SKM-1 treated with dmso at 0.1 percent for 144 hours (cell line): ENCODE measurements at regions not wholly inside any gene's neighbourhood (a gene's known extent, or its start where the extent isn't known, plus 50 kb on each side); places are given as distances from the start of the nearest gene placed in this dataset.

Experiments
- DNase-seq: peaks from one replicate; lab custom pipeline; 2025; ENCODE audit not compliant: unreplicated experiment; lab: John Stamatoyannopoulos, UW

- DNase-seq, result no peak
These were observed 463.5 kb downstream of the TAFA4 start for GRCh38 chr3:68468695-68469375.

GRCh38 chr3:68467465-68467864, 464.9 kb downstream of the TAFA4 start:
- DNase-seq, result no peak

GRCh38 chr3:68458581-68458980, 473.8 kb downstream of the TAFA4 start:
- DNase-seq, result no peak

- no peak for DNase-seq
These were observed 483.6 kb downstream of the TAFA4 start for GRCh38 chr3:68448510-68449383.

- no peak for DNase-seq
These were observed 484.5 kb downstream of the TAFA4 start for GRCh38 chr3:68447885-68448284.

DNA sequence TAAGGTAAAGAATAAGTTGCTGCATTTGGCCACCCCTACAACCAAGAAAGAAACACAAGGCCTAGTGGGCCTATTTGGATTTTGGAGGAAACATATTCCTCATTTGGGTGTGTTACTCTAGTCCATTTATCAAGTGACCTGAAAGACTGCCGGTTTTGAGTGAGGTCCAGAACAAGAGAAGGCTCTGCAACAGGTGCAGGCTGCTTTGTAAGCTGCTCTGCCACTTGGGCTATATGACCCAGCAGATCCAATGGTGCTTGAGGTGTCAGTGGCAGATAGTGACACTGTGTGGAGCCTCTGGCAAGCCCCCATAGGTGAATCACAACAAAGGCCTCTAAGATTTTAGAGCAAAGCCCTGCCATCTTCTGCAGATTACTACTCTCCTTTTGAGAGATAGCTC, 491.3 kb downstream of the TAFA4 start:
- DNase-seq, result no peak

DNA sequence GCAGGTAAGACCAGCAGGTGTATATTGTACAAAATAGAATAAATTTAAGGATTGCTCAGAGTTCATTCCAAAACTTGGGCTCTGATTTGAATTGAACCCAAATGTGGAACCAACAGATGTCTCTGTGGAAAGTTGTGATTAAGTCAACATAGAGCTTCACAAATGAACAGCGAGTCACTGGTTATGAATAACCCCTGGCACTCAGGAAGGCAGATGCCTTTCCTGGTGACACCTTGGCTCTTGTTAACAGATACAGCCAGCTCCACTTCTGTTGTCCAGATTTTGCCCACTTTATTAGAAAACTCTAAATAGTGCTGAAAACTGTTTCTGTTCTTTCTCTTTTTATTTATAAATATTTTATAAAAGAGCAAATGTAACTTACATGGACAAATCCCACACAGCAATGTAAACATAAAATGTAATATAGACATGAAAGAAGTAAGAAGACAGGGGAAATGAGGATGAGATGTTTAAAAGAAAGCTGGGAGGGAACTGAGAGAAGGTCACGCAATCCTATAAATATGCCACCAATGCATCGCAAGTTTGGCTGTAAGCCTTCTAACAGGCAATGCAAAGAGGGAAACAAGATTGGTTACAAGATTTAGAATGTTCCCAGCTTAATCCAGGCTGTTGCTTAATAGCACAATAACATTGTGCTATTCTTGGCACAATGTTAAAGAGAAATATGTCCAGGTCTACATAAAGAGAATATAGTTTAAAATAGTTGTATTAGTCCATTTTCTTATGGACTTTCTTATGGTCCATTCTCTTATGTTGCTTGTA, 495.5 kb downstream of the TAFA4 start:
- DNase-seq, result no peak

- DNase-seq, result no peak
These were observed 503.9 kb downstream of the TAFA4 start for GRCh38 chr3:68428495-68428894.

GRCh38 chr3:68424796-68425460, 507.4 kb downstream of the TAFA4 start:
- no peak for DNase-seq

DNA sequence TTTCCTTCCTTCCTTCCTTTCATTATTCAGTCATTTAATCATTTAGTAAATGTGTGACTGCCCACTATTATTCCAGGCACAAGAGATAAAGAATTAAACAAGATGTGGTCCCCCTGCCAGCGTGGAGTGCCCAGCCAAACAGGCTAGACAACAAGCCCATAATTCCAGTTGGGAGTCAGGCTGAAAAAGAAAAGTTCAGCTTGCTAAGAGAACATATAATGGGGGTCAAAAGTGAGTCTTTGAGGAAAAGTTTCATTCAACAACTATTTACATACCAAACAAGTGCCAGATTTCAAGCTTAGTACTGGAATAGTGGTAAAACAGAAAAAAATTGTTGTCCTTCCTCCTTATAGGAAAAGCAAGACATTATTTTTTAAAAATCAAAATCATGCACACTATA, 523.7 kb downstream of the TAFA4 start:
- no peak for DNase-seq

DNA sequence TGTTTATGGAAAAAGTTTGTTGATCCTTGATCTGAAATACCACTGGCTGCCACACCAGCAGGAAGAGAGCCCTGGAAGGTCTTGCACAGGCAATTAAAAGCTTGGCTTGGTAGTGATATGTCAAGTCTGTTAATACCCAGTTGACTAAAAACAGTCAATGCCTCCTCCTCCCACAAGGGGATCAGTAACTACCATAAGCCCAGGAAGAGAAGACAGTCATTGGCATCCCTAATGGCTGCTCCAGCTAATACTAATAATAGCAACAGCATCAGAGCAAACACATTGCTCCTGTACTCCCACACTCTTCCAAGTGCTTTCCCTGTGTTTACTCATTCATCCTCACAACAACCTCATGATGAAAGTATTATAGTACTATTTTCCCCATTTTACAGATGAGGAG, 528.6 kb downstream of the TAFA4 start:
- no peak for DNase-seq

GRCh38 chr3:68402235-68402918, 530.0 kb downstream of the TAFA4 start:
- DNase-seq, result no peak

GRCh38 chr3:68378631-68379030, 553.7 kb downstream of the TAFA4 start:
- DNase-seq, result peak; percentile 57

GRCh38 chr3:68373727-68374126, 558.6 kb downstream of the TAFA4 start:
- no peak for DNase-seq

- DNase-seq, result no peak
These were observed 568.6 kb downstream of the TAFA4 start for GRCh38 chr3:68363796-68364195.

- no peak for DNase-seq
These were observed 571.9 kb downstream of the TAFA4 start for GRCh38 chr3:68360492-68360891.

GRCh38 chr3:68345781-68346180, 586.6 kb downstream of the TAFA4 start:
- no peak for DNase-seq

- no peak for DNase-seq
These were observed 589.9 kb downstream of the TAFA4 start for GRCh38 chr3:68342426-68342825.

DNA sequence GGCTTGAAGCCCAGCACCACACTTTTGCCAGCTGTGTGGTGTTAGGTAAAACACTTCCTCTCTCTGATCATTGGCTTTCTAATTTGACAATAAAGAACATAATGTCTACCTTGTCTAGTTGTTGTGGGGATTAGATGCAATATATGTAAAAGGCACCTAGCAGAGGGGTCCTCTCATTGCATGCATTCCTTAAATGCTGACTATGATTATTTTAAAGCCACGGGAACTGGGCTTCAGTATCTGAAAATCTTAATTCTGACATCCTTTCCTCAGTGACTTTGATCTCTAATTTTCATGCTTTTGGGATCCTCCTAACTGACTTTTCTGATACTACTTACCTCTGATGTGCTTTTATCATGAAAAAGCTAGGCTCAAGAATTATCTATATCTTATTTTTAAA, 596.3 kb downstream of the TAFA4 start:
- no peak for DNase-seq

DNA sequence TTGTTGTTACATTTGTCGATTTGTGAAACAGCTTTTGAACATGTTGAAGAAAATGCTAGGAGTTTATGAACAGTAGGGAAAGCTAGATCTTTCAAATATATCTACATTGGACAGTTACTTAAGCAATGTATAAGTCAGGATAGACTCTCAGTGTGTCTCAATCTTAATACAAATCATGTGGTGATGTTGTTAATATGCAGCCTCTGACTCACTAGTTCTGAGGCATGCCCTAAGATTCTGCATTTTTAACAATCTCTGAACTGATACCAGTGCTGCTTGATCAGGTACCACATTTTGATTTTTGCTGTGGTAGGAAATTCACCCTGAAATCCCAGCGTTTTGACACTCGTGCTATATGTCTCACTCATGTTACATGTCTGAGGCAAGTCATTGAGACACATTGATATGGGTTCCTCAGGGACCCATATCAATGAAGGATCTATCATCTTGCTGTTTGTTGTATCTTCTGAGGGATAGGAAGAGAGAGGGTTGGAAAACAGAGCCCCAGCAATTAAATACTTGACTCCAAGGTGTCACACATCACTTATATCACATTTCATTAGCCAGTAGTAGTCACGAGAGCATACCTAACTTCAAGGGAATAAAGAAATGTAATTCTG, 597.9 kb downstream of the TAFA4 start:
- no peak for DNase-seq
